ENCODE measurements at regions not wholly inside any gene's neighbourhood (a gene's known extent, or its start where the extent isn't known, plus 50 kb on each side); places are given as distances from the start of the nearest gene placed in this dataset.
"Not testable (repeated sequence)": the region's sequence is repeated elsewhere in the genome, so short reads cannot be mapped to it uniquely, and the experiment has no call there.

DNA sequence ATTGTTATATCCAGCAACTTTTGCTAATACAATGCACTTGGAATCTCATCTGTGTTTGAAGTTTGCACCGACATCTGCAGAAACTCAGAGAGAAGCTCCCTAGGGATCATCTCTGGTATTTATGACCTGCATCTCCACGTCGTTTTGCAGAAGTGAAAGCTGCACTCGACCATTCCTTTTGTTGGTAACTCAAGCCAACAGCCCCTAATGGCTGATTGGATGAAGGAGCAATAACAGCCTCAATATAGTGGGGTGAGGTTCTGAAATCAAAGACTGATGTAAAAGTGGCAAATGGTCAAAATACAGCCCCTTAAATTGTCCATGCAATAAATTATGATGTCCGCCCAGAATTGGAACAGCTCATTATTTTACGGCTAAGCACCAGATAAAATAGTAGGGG, 344.2 kb upstream of the KAZN start:
- intact Hi-C loops (cut with micrococcal nuclease) = no loop called here

DNA sequence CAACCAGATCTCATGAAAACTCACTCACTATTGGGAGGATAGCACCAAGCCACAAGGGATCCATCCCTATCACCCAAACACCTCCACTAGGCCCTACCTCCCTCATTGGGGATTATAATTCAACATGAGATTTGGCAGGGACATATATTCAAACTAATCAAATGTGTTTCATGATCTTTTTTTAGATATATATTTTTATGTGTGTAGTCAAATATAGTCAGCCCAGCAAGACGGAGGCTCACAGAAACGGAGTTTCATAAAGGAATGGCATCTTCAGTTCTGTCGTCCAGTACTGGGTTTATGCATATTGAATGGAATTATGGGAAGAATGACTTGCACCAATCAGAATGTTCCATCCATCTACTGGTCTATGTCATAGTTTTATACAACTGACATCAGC, 343.3 kb upstream of the KAZN start:
- intact Hi-C loops (cut with micrococcal nuclease) = no loop called here

DNA sequence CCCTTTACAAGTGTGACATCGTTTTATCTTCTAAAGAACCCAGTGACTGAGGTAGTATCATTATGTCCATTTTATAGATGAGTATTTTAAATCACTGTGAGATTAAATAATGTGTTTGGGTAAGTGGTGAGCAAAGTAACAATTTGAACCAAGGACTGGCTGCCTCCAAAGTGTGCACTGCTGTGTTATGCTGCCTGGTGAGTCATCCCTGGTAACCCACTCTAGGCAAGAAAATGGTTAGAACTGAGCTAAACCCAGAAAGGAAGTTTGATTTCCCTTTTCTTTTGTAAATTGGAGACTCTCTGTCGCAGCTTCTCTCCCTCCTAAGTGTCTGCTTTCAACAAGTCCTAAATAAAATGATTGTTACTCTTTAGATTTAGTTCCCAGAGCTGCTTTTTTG, 342.8 kb upstream of the KAZN start:
- intact Hi-C loops (cut with micrococcal nuclease) = no loop called here

DNA sequence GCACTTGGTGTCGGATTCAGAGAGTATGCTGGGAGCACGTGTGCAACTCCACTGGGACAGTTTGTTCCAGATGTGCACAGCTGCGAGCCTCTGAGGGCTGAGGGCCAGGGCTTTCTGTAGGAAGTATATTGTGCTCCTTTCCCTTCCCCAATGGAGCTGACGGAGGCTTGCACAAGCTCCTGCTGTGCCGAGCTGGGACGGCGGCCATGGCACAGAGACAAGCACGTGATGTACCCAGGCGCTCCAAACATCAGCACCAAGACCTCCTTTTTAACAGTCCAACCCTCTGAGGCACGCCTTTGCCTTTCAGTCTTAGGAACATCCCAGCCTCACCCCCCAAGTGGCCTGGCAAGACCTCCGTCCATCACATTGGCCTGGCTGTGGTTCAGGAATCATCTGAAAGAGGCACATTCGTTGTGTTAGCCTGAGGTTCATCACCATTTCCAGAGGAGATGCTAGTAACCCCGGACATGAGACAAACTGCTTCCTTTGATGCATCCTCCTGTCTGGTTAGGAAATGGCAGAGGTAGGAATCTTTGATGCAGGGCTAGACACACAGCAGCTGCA, 339.2 kb upstream of the KAZN start:
- intact Hi-C loops (cut with micrococcal nuclease) = no loop called here

DNA sequence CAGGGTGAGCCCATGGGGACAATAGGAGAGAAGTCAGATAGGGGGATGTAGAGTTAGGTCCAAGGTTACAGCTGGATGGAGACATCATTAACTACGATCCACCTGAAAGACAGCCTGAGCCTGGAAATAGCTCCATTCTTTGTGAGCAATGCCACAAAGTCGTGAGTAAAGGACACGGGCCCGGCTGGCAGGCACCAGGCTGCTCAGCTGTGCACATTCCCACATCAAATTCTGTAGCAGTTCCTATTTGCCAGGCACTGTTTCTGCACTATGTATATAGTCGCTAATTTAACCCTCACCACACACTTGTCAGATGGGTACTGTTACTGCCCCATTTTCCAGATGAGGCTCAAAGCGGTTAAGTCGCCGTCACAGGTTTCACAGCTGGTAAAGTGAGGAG, 338.0 kb upstream of the KAZN start:
- intact Hi-C loops (cut with micrococcal nuclease) = no loop called here

DNA sequence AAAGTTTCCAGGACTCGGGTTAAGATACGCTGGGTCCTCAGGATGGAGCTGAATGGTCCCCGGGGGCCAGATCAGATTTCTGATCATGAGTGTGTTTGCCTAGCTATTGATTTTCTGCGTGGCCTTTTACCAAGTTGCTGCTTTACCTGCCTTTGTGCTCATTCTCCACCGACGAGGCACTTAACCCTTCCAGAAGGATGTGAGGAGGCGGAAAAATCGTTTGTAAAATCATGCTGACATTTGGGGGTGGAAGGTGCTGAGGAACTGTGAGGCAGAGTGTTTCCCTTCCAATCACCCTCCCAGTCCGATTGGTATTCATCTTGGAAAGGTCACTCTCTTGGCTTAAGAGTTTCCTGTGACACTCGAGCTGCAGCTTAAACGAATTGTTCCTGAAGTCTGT, 337.1 kb upstream of the KAZN start:
- intact Hi-C loops (cut with micrococcal nuclease) = no loop called here

DNA sequence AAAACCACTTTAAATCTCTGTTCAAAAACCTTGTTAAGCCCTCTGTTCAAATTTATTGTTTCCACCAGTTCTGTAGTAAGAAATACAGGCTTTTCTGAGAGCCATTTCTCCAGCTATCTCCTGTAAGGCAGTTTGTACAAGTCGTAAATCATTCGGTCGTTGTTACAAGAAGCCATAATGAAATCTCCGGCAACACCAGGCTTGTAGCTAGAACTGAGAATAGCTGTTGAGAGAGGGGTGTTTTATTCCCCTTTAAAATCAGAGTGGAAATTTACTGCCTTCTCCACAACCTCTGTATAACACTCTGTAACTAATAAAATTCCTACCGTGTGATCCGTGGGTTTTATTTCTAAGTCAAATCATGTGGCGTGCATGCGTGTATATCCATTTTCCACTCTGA, 335.8 kb upstream of the KAZN start:
- intact Hi-C loops (cut with micrococcal nuclease) = no loop called here

DNA sequence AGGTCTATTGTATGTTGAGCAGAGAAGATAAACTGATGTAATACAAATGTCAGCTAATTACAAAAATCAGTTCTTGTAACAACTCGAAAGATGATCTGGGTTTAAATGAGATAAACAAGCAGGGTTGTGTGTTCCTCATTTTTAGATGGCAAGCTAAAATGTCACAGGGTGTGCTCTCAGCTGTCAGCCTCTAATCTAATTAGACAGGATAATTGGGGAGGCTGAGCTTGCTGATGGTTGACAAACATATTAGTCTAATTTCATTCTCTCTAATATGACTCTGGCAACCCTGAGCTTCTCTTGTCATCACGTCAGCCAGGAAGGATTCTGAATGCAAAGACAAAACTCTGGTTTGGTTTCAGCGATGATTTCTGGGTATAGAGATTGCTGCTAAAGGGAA, 335.3 kb upstream of the KAZN start:
- intact Hi-C loops (cut with micrococcal nuclease) = no loop called here

DNA sequence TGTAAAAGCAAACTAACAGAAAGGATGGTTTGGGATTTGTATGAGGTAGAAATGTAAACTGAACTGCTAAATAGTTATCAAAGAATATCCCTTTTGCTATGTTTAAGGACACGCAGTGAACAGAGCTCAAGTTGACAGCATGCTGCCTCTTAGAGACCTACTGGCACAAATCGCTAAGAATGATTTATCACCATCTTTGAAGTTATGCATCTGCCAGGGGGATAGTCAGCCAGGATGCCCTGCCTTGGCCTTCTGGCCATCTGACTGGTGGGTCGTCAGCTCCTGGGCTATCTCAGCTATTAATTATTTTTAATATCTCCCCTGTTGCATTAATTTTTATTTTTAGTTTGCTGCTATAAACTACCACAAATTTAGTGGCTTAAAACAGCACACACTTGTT, 334.8 kb upstream of the KAZN start:
- intact Hi-C loops (cut with micrococcal nuclease) = no loop called here

DNA sequence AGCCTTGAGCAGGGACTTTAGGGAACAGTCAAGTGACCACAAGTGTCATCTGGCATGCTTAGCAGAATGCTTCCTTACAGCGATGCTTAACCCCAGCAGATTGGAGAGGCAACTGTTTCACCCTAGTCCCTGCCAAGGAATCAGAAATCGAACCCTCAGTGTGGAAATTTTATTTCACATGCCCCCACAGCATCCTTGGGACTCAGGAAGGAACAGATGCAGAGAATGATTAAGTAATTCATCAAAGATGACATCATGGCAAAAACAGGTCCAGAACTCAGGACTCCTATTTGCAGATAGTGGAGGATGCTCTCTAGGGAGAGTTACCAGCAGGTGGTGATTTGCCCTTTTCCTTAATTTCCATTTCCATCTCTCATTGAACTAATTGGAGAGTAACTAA, 333.0 kb upstream of the KAZN start:
- intact Hi-C loops (cut with micrococcal nuclease) = no loop called here

DNA sequence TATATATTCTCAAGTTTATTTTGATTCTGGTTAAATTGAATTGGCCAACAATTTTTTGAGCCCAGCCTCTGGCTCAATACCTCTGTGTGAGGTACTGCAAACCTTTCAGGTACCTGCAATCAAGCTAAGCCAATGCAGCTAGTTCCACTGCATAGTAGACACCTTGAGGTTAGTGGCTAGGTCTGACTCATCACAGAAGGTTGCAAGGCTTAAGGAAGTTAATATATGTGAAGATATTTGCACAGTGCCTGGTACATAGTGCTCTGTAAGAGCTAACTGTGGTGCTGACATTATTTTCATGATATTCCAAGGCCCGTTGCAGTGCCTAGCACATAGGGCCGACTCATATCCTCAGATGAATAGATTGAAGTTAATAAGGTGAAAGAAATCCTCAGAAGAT, 330.5 kb upstream of the KAZN start:
- intact Hi-C loops (cut with micrococcal nuclease) = no loop called here

DNA sequence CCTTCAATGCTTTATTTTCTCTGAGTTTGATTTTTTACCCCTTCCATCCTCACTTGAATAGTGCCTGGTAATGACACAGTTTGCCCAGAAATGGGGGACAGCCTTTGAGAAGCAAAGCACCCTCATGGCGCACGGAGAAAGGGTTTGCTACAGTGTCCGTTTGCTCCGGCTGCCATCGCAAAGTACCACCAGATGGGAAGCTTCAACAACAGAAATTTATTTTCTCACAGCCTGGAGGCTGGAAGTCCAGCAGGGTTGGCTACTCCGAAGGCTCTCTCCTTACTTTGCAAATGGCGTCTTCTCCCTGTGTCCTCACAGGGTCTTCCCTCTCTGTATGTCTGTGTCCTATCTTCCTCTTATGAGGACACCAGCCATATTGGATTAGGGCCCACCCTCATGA, 327.7 kb upstream of the KAZN start:
- intact Hi-C loops (cut with micrococcal nuclease) = no loop called here

DNA sequence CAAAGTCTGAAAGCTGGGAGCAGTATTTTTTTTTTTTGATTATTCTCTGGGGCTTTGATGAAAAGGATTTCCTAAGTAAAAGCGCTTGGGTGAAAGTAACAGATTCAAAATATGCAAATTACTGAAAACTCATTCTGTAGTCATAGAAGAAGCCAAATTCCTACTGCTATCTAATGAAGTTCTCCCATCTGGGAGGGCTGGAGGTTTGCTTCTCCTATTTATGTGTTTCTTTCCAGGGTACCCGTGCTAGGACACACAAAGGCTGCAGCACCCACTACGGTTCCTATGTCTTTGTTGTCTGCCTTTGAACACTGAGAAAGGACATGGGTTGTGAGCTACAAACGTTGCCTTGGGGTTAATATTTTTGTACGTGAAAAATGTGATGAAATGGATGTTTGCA, 324.7 kb upstream of the KAZN start:
- intact Hi-C loops (cut with micrococcal nuclease) = no loop called here

DNA sequence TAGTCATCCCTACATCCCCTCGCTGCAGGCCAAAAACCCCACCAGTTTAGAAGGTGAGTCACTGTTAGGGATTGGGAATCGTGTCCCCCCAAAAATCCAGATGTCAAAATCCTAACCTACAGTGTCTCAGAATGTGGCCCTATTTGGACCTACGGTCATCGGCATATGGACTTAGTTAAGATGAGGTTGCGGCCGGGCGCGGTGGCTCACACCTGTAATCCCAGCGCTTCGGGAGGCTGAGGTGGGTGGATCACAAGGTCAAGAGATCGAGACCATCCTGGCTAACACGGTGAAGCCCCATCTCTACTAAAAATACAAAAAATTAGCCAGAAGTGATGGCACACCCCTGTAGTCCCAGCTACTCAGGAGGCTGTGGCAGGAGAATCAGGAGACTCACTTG, 318.6 kb upstream of the KAZN start:
- intact Hi-C loops (cut with micrococcal nuclease) = not testable (repeated sequence)

DNA sequence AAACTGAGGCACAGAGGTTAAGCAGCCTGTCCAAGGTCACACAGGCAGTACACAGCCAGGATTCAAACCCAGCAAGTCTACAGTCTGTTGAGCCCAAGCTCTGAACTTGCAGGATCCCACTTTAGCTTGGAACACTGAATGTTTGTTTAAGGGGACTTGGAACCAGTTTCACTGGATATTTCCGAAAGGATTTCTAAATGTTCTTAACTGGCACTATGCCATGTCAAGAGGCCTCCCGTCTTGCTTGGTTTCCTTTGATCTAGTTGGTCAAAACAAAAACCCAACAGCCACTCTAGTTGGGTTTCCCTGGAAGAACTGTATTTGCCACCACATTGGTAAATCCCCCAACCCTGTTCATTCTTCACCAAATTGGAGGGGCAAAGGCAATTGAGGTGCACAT, 317.6 kb upstream of the KAZN start:
- intact Hi-C loops (cut with micrococcal nuclease) = no loop called here

DNA sequence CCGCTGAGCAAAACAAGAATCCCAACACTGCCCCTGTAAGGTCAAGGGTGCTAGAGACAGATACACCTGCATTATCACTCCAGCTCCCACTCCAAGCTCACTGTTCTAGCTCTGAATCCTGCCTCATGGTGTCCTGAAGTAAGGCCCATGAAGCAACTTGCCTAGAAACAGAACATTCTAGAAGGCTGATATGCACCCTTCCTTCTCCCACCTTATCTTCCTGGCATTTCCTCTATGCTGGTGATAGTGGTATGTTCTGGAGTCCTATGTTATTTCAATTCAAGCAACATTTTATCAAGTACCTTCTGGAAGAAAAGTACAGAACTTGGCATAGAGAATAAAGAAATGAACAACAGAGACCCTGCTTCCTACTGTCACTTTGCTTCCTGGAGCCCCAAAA, 317.1 kb upstream of the KAZN start:
- intact Hi-C loops (cut with micrococcal nuclease) = no loop called here

DNA sequence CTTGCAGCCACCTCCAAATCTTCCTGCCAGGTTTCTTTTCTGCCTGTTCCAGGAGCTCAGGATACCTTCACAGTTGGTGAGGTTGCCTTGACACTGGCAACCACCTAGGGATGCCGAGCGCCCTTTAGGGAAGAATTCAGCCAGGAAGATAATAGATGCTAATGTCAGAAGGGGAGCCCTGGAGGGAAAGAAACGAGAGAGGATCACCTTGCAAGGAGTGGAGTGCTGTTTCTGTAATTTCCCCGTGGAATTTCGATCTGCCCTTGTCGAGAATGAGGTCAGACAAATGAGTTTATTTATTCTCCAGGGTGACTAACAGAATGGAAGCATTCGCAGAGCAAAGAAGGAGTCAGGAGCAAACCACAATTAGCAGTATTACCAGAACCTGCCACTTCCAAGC, 315.8 kb upstream of the KAZN start:
- intact Hi-C loops (cut with micrococcal nuclease) = no loop called here

DNA sequence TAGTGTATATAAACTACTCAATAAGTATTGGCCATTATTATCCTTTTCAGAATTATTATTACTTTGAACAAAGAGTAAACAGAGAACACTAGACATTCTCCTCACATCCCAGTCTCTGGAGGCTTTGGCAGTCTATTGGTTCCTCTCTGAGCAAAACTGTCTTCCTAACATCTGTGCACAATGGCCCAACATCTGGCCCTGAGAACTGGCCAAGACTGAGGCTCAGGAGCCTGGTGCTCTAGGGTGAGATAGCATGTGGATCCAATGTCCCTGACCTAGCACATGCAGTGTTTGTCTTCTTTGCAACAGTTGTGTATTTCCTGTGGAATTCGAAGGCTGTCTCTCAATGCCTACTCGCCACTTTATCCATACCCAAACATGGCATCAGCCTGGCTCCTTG, 313.2 kb upstream of the KAZN start:
- intact Hi-C loops (cut with micrococcal nuclease) = no loop called here

DNA sequence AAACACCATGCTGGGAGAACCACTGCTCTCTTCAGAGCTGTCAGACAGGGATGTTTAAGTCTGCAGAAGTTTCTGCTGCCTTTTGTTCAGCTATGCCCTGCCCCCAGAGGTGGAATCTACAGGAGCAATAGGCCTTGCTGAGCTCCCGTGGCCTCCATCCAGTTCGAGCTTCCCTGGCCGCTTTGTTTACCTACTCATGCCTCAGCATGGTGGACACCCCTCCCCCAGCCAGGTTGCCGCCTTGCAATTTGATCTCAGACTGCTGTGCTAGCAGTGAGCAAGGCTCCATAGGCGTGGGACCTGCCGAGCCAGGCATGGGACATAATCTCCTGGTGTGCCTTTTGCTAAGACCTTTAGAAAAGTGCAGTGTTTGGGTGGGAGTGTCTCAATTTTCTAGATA, 307.3 kb upstream of the KAZN start:
- intact Hi-C loops (cut with micrococcal nuclease) = not testable (repeated sequence)

DNA sequence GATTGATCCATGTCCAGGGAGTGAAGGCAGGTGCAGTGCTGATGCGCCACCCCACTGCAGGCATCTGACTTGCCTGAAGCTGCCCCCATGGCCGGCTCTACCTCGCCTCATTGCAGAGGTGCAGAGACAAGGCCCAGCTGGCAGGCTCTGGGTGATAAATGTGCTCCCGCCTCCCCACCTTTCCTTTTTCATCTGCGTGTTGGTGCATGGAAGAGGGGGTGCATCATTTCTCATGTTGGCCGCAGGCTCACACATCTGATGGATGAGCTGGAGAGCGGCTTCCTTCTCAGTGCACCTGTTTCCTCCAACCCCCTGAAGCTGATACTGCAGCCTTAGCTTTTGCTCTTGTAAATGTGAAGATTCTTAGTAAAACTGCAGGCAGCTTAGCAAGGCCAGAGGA, 306.0 kb upstream of the KAZN start:
- intact Hi-C loops (cut with micrococcal nuclease) = no loop called here

DNA sequence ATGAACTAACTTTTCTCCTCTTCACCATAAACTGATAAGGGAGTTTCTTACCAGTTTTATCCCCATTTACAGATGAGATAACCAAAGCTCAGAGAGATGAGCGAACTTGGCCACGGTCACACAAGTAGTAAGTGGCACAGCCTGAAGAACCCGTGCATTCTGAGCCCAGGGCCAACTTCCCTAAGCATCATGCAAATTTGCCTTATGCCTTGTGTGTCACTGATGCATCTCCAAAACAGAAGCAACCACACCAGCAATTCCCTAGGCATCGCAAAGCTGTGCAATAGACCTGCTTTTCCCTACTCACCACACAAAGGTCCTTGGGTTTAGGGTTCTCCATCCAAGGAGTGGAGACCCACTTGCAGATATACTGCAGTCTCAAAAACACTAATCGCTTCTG, 304.5 kb upstream of the KAZN start:
- intact Hi-C loops (cut with micrococcal nuclease) = no loop called here

DNA sequence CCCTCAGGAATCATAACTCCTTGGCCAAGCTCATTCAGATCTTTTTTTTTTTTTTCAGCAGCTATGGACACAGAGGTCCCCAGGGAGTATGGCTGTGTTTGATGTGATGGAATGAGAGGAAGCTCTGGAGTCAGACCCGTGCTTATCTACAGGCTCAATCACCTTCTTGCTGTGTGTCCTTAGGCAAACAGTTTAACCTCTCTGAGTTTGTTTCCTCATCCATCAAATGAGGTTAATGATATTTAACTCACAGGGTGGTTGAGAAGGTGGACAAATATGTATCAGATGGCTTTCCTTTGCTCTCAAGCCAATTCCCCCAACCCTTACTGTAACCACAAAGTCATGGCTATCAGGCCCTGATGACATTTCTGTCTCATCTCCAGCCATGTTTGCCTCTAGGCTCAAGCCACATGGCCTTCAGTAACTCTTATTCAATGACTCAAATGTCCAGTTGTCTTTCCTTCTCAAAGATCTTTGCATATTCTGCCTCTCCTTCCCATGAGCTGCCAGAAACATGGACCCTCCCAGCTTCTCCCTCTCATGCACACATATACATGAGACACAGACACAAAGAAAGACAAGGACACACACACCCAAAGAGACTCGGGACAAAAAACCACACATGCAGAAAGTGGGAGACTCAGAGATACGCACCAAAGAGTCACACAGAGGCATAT, 303.5 kb upstream of the KAZN start:
- intact Hi-C loops (cut with micrococcal nuclease) = no loop called here

DNA sequence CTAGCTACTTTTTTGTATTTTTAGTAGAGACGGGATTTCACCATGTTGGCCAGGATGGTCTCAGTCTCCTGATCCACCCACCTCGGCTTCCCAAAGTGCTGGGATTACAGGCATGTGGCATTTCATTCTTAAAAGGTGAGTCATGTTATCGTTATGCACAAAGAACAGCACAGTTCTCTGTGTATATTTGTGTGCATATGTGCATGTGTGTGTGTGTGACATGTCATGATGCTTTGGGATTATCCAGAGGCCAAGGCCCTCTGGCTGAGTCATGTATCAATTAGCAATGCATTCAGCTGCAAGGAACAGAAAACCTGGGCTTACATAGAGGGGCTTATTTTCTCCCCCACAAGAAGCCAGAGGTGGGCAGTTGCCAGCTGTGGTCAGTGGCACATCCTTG, 301.7 kb upstream of the KAZN start:
- intact Hi-C loops (cut with micrococcal nuclease) = no loop called here

DNA sequence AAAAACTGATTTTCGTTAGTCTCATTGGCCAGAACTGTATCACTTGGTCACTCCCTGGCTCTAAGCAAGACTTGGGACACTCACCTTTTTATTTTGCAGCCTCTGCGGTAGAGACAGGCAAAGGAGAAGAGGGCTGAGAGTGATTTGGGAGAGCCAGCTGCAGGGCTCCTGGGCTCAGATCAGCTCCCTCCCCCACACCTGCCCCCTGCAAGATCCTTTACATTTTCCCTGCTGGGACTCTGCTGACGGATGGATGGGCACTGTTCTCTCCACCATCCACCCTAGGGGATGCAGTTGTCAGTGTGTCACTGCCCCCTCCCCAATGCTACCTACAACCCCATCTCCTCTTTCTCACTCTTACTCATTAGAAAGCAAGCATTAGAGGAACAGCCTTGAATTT, 301.1 kb upstream of the KAZN start:
- intact Hi-C loops (cut with micrococcal nuclease) = no loop called here

Measured in T-helper 2 cell treated with Interferon-gamma antibody and Interleukin-4, amounts not matched to agents 100 ng/mL and 5 ng/mL, for 36 hours (primary cell).